ENCODE measurements at regions not wholly inside any gene's neighbourhood (a gene's known extent, or its start where the extent isn't known, plus 50 kb on each side); places are given as distances from the start of the nearest gene placed in this dataset.

DNA sequence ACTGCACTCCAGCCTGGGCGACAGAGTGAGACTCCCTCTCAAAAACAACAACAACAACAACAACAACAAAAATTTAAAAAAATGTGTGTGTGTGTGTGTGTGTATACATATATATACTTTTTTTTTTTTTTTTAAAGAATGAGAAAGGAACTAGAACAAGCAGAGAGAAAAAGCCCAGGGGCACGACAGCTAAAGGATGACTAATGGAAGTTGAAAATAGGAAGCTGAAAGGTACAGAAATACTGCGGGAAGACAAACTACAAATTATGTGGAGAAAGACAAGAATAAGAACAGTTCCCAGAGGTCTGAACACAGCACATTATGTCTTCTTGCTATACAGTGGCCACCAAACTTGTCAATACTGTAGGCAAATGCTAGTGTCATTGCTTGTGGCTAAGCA is 141.9 kb upstream of the PRSS1 start:
- H3K27ac ChIP-seq (replicated peaks): no peak overlapping the region
- DNase-seq (ENCODE audit: low read depth in 1 of 2, low spot score in 1 of 2): no peak
- no peak overlapping the region for H3K4me3 ChIP-seq (replicated peaks; ENCODE audit: insufficient read depth, low read length)
- TF ChIP-seq CTCF (IDR thresholded peaks at IDR 0.05; ENCODE audit: insufficient read depth, low read length) (no peak), GABPA (IDR thresholded peaks at IDR 0.05; ENCODE audit: low read depth) (no peak), POLR2AphosphoS5 (IDR thresholded peaks at IDR 0.05; ENCODE audit: low read depth) (no peak), SPI1 (IDR thresholded peaks at IDR 0.05; ENCODE audit: borderline replicate concordance, low read depth) (no peak), REST (IDR thresholded peaks at IDR 0.05; ENCODE audit: insufficient replicate concordance, low read depth) (no peak)
- peaks cover 6% of the 10 kb centered on the region for H3K27me3 ChIP-seq (ENCODE audit: insufficient read depth, poor library complexity, severe bottlenecking)

GRCh38 chr7:142606081-142606480 is 143.2 kb upstream of the PRSS1 start:
- peaks cover 6% of the 10 kb centered on the region for H3K27me3 ChIP-seq (ENCODE audit: insufficient read depth, poor library complexity, severe bottlenecking)
- no peak overlapping the region for H3K27ac ChIP-seq (replicated peaks)
- TF ChIP-seq POLR2AphosphoS5 (IDR thresholded peaks at IDR 0.05; ENCODE audit: low read depth) (no peak), CTCF (IDR thresholded peaks at IDR 0.05; ENCODE audit: insufficient read depth, low read length) (no peak), SPI1 (IDR thresholded peaks at IDR 0.05; ENCODE audit: borderline replicate concordance, low read depth) (no peak), REST (IDR thresholded peaks at IDR 0.05; ENCODE audit: insufficient replicate concordance, low read depth) (no peak), GABPA (IDR thresholded peaks at IDR 0.05; ENCODE audit: low read depth) (no peak)
- no peak overlapping the region for H3K4me3 ChIP-seq (replicated peaks; ENCODE audit: insufficient read depth, low read length)
- no peak for DNase-seq (ENCODE audit: low read depth in 1 of 2, low spot score in 1 of 2)

DNA sequence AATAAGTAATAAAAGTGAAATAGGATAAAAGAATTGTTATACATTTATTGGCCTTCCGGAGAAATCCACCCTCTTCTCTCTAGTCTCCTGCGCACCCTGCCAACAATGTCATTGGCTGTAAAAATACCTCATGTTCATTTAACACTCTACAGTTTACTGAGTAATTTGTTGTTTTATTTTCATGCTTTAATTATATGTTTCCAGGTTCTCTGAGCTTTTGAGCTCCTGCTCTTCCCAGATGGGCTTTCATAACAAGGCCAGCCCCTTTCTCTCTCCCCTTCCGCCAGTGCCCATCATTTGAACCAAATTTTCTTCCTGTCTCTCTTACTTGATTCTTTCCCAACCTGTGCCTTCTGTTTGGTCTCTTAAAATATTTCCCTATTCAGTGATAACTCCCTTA is 144.6 kb upstream of the PRSS1 start:
- no peak for DNase-seq (ENCODE audit: low read depth in 1 of 2, low spot score in 1 of 2)
- H3K4me3 ChIP-seq (replicated peaks; ENCODE audit: insufficient read depth, low read length): no peak overlapping the region

More for the DNA sequence above, 144.6 kb upstream of the PRSS1 start:
- TF ChIP-seq SPI1 (IDR thresholded peaks at IDR 0.05; ENCODE audit: borderline replicate concordance, low read depth) (no peak), GABPA (IDR thresholded peaks at IDR 0.05; ENCODE audit: low read depth) (no peak), REST (IDR thresholded peaks at IDR 0.05; ENCODE audit: insufficient replicate concordance, low read depth) (no peak), CTCF (IDR thresholded peaks at IDR 0.05; ENCODE audit: insufficient read depth, low read length) (no peak), POLR2AphosphoS5 (IDR thresholded peaks at IDR 0.05; ENCODE audit: low read depth) (no peak)
- Histone ChIP-seq H3K27ac (replicated peaks) (no peak overlapping the region), H3K27me3 (ENCODE audit: insufficient read depth, poor library complexity, severe bottlenecking) (peaks cover 6% of the 10 kb centered on the region)
